NCI-H748 (cell line): ENCODE measurements at regions not wholly inside any gene's neighbourhood (a gene's known extent, or its start where the extent isn't known, plus 50 kb on each side); places are given as distances from the start of the nearest gene placed in this dataset.
"Not testable (repeated sequence)": the region's sequence is repeated elsewhere in the genome, so short reads cannot be mapped to it uniquely, and the experiment has no call there.

ENCODE experiments used
- DNase-seq: peaks from one replicate; lab custom pipeline; 2025; ENCODE audit not compliant: unreplicated experiment; lab: John Stamatoyannopoulos, UW

- no peak for DNase-seq
Observed at GRCh38 chr14:88929656-88930436, 105.4 kb downstream of the TTC8 start.

GRCh38 chr14:88931321-88932110 is 107.1 kb downstream of the TTC8 start:
- DNase-seq: no peak

- DNase-seq: peak; percentile 85
Observed at GRCh38 chr14:88933191-88933590, 108.7 kb downstream of the TTC8 start.

- no peak for DNase-seq
Observed at GRCh38 chr14:88934351-88934806, 109.9 kb downstream of the TTC8 start.

GRCh38 chr14:88935083-88935482 is 110.6 kb downstream of the TTC8 start:
- no peak for DNase-seq

- no peak for DNase-seq
Observed at GRCh38 chr14:88937706-88938105, 113.3 kb downstream of the TTC8 start.

- DNase-seq: no peak
Observed at GRCh38 chr14:88940671-88941070, 116.2 kb downstream of the TTC8 start.

GRCh38 chr14:88941414-88941813 is 117.0 kb downstream of the TTC8 start:
- DNase-seq: peak; percentile 33

- no peak for DNase-seq
Observed at GRCh38 chr14:88947646-88948598, 123.5 kb downstream of the TTC8 start.

GRCh38 chr14:88950069-88950468 is 125.6 kb downstream of the TTC8 start:
- no peak for DNase-seq

GRCh38 chr14:88951370-88951769 is 126.9 kb downstream of the TTC8 start:
- DNase-seq: no peak

- no peak for DNase-seq
Observed at GRCh38 chr14:88952901-88953300, 128.4 kb downstream of the TTC8 start.

GRCh38 chr14:88955455-88955854 is 131.0 kb downstream of the TTC8 start:
- peak; percentile 27 for DNase-seq

- no peak for DNase-seq
Observed at GRCh38 chr14:88960496-88960895, 136.0 kb downstream of the TTC8 start.

- no peak for DNase-seq
Observed at GRCh38 chr14:88961214-88961613, 136.8 kb downstream of the TTC8 start.

- no peak for DNase-seq
Observed at GRCh38 chr14:88962356-88962755, 137.9 kb downstream of the TTC8 start.

GRCh38 chr14:88967299-88967698 is 142.8 kb downstream of the TTC8 start:
- DNase-seq: no peak

GRCh38 chr14:88975043-88975830 is 150.8 kb downstream of the TTC8 start:
- DNase-seq: no peak

GRCh38 chr14:88975926-88976325 is 151.5 kb downstream of the TTC8 start:
- no peak for DNase-seq

GRCh38 chr14:88980907-88981306 is 156.5 kb downstream of the TTC8 start:
- not testable (repeated sequence) for DNase-seq
